Prostate gland (tissue), 2 donors: ENCODE measurements at regions not wholly inside any gene's neighbourhood (a gene's known extent, or its start where the extent isn't known, plus 50 kb on each side); places are given as distances from the start of the nearest gene placed in this dataset.

Experiments
- CTCF ChIP-seq, 4 experiments: fragments of 200-600 bp in 2 of 4; fragments of 450-650 bp in 2 of 4; sonication (generic) in 2 of 4; IDR thresholded peaks; 1 replicate in 3 of 4; 2 replicates in 1 of 4; pipeline ENCODE4 v1.5.1; 2016 to 2019; ENCODE audit warnings: antibody characterized with exemption in 4 of 4, mild to moderate bottlenecking in 2 of 4, moderate library complexity in 2 of 4
- POLR2AphosphoS5 ChIP-seq: sonication (generic); formaldehyde crosslinking; IDR thresholded peaks from one replicate; pipeline ENCODE4 v1.6.1; 2017; ENCODE audit warnings: antibody characterized with exemption

- TF ChIP-seq POLR2AphosphoS5 (no peak), CTCF (IDR thresholded peaks at IDR 0.05) (no peak)
These were observed 297.9 kb downstream of the PRR16 start for GRCh38 chr5:120761986-120762385.
